OCI-LY1 (cell line): ENCODE measurements at regions not wholly inside any gene's neighbourhood (a gene's known extent, or its start where the extent isn't known, plus 50 kb on each side); places are given as distances from the start of the nearest gene placed in this dataset.

Experiments
- CTCF ChIP-seq: fragments of 200-600 bp; sonication (generic), shearing (Covaris generic); IDR thresholded peaks from 2 replicates; pipeline ENCODE4 v1.5.1; 2017; ENCODE audit warnings: mild to moderate bottlenecking, antibody characterized with exemption, low read length, moderate library complexity, mixed read lengths
- EZH2 ChIP-seq: fragments of 200-600 bp; sonication (generic), shearing (Covaris generic); IDR thresholded peaks from 2 replicates; pipeline ENCODE4 v1.8.0; 2017; ENCODE audit warnings: borderline replicate concordance, mixed run types, mild to moderate bottlenecking, antibody characterized with exemption, low read length, moderate library complexity, mixed read lengths

- TF ChIP-seq CTCF: no peak
- no peak for TF ChIP-seq EZH2
These were observed 716.2 kb upstream of the ARGLU1 start for GRCh38 chr13:107284173-107284572.
